CD4-positive, CD25-positive, alpha-beta regulatory T cell (primary cell): ENCODE measurements at regions not wholly inside any gene's neighbourhood (a gene's known extent, or its start where the extent isn't known, plus 50 kb on each side); places are given as distances from the start of the nearest gene placed in this dataset.

Source experiments
- ATAC-seq, 2 donors: fragments of 150-1000 bp; cut with Tn5 transposase; one replicate each; pipeline ENCODE4 v1.10.0; 2021; ENCODE audit warnings: low read depth in 2 of 2, moderate number of reproducible peaks in 2 of 2, moderate library complexity in 1 of 2
- DNase-seq, 3 donors: peaks; one replicate each; pipeline versions ENCODE4 v3.0.0 to v3.0.0-alpha.2; 2012 to 2022; ENCODE audit warnings: mixed read lengths in 1 of 3
- H3K27ac ChIP-seq: one replicate; pipeline ENCODE4 v1.7.0; 2013; ENCODE audit warnings: mild to moderate bottlenecking, low read length; ENCODE audit not compliant: insufficient read depth, poor library complexity, severe bottlenecking
- H3K27me3 ChIP-seq: one replicate; pipeline ENCODE4 v1.7.0; 2013; ENCODE audit warnings: low read length; ENCODE audit not compliant: control insufficient read depth, insufficient read depth
- H3K36me3 ChIP-seq: one replicate; pipeline ENCODE4 v1.7.0; 2013; ENCODE audit warnings: mild to moderate bottlenecking, low read length, moderate library complexity; ENCODE audit not compliant: control insufficient read depth, insufficient read depth
- H3K4me1 ChIP-seq: 2 replicates; pipeline ENCODE4 v1.7.0; 2013; ENCODE audit warnings: mild to moderate bottlenecking, low read length; ENCODE audit not compliant: insufficient read depth, control insufficient read depth, poor library complexity, severe bottlenecking
- H3K4me3 ChIP-seq: one replicate; pipeline ENCODE4 v1.7.0; 2013; ENCODE audit warnings: low read depth, mild to moderate bottlenecking, low read length, moderate library complexity
- H3K9me3 ChIP-seq, 2 experiments: 1 replicate in 1 of 2; 2 replicates in 1 of 2; pipeline ENCODE4 v1.7.0; 2013; ENCODE audit warnings: low read length in 2 of 2, mild to moderate bottlenecking in 1 of 2, moderate library complexity in 1 of 2; ENCODE audit not compliant: control insufficient read depth in 2 of 2
- H3K27ac Mint-ChIP-seq, 3 donors: one replicate each; pipeline ENCODE4 v1.8.0; 2020 to 2022; ENCODE audit warnings: mild to moderate bottlenecking in 3 of 3, mixed read lengths in 3 of 3, moderate library complexity in 2 of 3
- H3K27me3 Mint-ChIP-seq: one replicate; pipeline ENCODE4 v1.8.0; 2022; ENCODE audit warnings: mild to moderate bottlenecking, mixed read lengths
- H3K36me3 Mint-ChIP-seq: one replicate; pipeline ENCODE4 v1.8.0; 2020; ENCODE audit warnings: mixed read lengths
- H3K4me1 Mint-ChIP-seq, 4 donors: one replicate each; pipeline ENCODE4 v1.8.0; 2020 to 2022; ENCODE audit warnings: mixed read lengths in 4 of 4, mild to moderate bottlenecking in 1 of 4
- H3K4me3 Mint-ChIP-seq, 4 donors: one replicate each; pipeline ENCODE4 v1.8.0; 2020 to 2022; ENCODE audit warnings: mild to moderate bottlenecking in 4 of 4, mixed read lengths in 4 of 4, moderate library complexity in 3 of 4
- H3K9me3 Mint-ChIP-seq, 7 donors: one replicate each; pipeline ENCODE4 v1.8.0; 2020 to 2022; ENCODE audit warnings: mixed read lengths in 7 of 7, mild to moderate bottlenecking in 3 of 7, moderate library complexity in 2 of 7

DNA sequence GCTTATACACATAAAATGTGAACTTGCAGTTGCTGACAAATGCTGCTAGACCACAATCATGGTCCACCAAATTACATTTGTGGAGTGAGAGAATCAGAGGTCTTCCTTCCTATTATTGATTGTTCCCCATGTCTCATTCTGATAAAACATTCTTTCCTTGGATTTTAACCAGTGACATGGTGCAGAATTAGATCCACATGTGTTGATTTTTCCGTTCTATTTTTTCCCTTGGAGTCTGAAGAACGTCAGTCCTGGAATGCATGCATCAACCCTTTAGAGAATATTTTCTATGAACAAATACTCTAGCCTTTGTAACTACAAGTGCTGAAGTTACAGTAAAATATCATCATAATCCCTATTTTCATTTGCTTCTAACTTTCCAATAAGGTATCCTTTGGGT lies 170.7 kb upstream of the SPRY4 start:
- Mint-ChIP-seq H3K4me1 (peaks cover 0 to 2% (median 0%) of the 10 kb centered on the region in 4 donors), H3K4me3 (no peak overlapping the region), H3K36me3 (no peaks in the 10 kb centered on the region), H3K27ac (no peak overlapping the region), H3K27me3 (peaks cover 9% of the 10 kb centered on the region), H3K9me3 (peaks cover 0 to 4% (median 0%) of the 10 kb centered on the region in 7 donors)
- Histone ChIP-seq H3K27me3 (no peaks in the 10 kb centered on the region), H3K36me3 (no peaks in the 10 kb centered on the region), H3K9me3 (no peaks in the 10 kb centered on the region), H3K4me1 (no peaks in the 10 kb centered on the region), H3K27ac (no peak overlapping the region), H3K4me3 (no peak overlapping the region)
- DNase-seq (no peak), ATAC-seq (no peak)

- Mint-ChIP-seq H3K4me1 (peaks cover 0 to 2% (median 0%) of the 10 kb centered on the region in 4 donors), H3K27me3 (peaks cover 5% of the 10 kb centered on the region), H3K27ac (no peak overlapping the region), H3K36me3 (no peaks in the 10 kb centered on the region), H3K4me3 (no peak overlapping the region), H3K9me3 (no peaks in the 10 kb centered on the region)
- H3K4me1 ChIP-seq: no peaks in the 10 kb centered on the region
- no peaks in the 10 kb centered on the region for H3K9me3 ChIP-seq
- H3K36me3 ChIP-seq: no peaks in the 10 kb centered on the region
- no peaks in the 10 kb centered on the region for H3K27me3 ChIP-seq
- H3K27ac ChIP-seq: no peak overlapping the region
- H3K4me3 ChIP-seq: no peak overlapping the region
- ATAC-seq: no peak
- DNase-seq: no peak
Observed at GRCh38 chr5:142493875-142494518, 169.2 kb upstream of the SPRY4 start.

- no peaks in the 10 kb centered on the region for H3K9me3 ChIP-seq
- ATAC-seq: no peak
- H3K27me3 Mint-ChIP-seq: peaks cover 5% of the 10 kb centered on the region
Observed at GRCh38 chr5:142492781-142493281, 168.0 kb upstream of the SPRY4 start.

DNA sequence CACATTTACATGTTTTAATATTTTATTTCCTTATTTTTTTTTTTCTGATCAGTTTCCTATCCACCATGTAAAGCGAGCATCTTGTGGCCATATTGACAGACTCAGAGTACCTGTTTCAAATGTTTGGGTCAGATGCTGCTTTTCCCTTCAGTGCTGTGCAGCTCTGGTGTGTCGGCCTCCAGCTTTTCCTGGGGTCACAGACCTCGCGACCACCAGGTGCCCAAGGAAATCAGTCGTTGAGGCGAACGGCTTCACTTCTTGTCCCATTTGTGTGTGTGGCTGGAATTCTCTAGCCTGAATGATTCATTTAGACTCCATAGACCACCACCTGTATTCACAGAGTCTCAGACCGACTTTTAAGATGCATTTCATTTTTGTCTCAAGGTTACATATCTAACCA lies 166.9 kb upstream of the SPRY4 start:
- H3K4me3 Mint-ChIP-seq: no peak overlapping the region

More at GRCh38 chr5:142492781-142493281, 168.0 kb upstream of the SPRY4 start:
- no peak for DNase-seq
- no peak overlapping the region for H3K4me3 ChIP-seq
- H3K4me1 Mint-ChIP-seq: peaks cover 0 to 2% (median 0%) of the 10 kb centered on the region in 4 donors
- no peaks in the 10 kb centered on the region for H3K27me3 ChIP-seq
- H3K4me1 ChIP-seq: no peaks in the 10 kb centered on the region
- H3K9me3 Mint-ChIP-seq: no peaks in the 10 kb centered on the region
- no peak overlapping the region for H3K4me3 Mint-ChIP-seq
- no peak overlapping the region for H3K27ac ChIP-seq
- H3K27ac Mint-ChIP-seq: no peak overlapping the region
- H3K36me3 Mint-ChIP-seq: no peaks in the 10 kb centered on the region
- no peaks in the 10 kb centered on the region for H3K36me3 ChIP-seq

DNA sequence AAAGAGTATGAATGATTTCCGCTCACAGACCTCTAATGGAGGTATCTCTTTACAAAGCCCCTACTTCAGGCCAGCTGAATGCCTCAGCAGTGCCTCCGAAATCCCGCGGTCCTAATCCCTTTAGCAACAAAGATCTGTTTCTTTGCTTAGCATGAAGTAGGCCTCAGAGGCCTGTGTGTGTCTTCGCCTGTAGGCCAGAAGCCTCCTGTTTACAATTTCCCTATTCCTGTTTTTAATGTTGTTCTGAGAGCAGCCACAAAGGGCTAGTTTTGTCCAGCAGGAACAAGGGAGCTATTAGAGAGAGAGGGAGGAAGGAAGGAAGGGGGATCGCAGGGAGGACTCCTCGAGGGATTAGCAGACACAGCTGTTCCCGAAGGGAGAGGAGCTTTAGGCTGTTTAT lies 166.4 kb upstream of the SPRY4 start:
- no peak overlapping the region for H3K4me3 Mint-ChIP-seq
- H3K27me3 ChIP-seq: peaks cover 2% of the 10 kb centered on the region
- no peaks in the 10 kb centered on the region for H3K36me3 ChIP-seq
- H3K27ac ChIP-seq: no peak overlapping the region
- DNase-seq (no peak), ATAC-seq (no peak)
- H3K27ac Mint-ChIP-seq: no peak overlapping the region
- peaks cover 0 to 2% (median 0%) of the 10 kb centered on the region in 4 donors for H3K4me1 Mint-ChIP-seq
- H3K27me3 Mint-ChIP-seq: peaks cover 3% of the 10 kb centered on the region
- no peaks in the 10 kb centered on the region for H3K4me1 ChIP-seq
- H3K4me3 ChIP-seq: no peak overlapping the region
- H3K9me3 Mint-ChIP-seq: peaks cover 0 to 4% (median 0%) of the 10 kb centered on the region in 7 donors
- H3K9me3 ChIP-seq: no peaks in the 10 kb centered on the region
- no peaks in the 10 kb centered on the region for H3K36me3 Mint-ChIP-seq

More for the DNA sequence above, 166.9 kb upstream of the SPRY4 start:
- no peaks in the 10 kb centered on the region for H3K9me3 Mint-ChIP-seq
- no peak overlapping the region for H3K27ac Mint-ChIP-seq
- peaks cover 0 to 2% (median 0%) of the 10 kb centered on the region in 4 donors for H3K4me1 Mint-ChIP-seq
- ATAC-seq (no peak), DNase-seq (no peak)
- Histone ChIP-seq H3K9me3 (no peaks in the 10 kb centered on the region), H3K27ac (no peak overlapping the region), H3K36me3 (no peaks in the 10 kb centered on the region), H3K4me3 (no peak overlapping the region), H3K27me3 (no peaks in the 10 kb centered on the region), H3K4me1 (no peaks in the 10 kb centered on the region)
- no peaks in the 10 kb centered on the region for H3K36me3 Mint-ChIP-seq
- no peaks in the 10 kb centered on the region for H3K27me3 Mint-ChIP-seq

DNA sequence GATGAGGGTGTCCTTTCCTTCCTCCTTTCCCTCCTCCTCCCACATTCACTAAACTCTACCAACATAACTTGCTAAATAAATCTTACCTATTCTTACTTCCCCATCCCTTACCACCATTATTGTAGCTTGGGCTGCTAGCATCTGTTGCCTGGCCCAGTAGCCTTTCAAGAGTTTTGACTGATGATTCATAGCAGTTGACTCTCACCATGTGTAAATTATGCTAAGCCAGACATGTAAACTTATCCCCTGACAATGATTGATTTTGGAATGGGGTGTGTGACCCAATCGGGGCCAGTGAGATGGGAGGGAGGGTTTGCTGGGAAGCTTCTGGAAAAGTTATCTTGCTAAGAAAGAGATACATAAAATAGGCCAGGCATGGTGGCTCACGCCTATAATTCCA lies 161.8 kb upstream of the SPRY4 start:
- H3K4me3 Mint-ChIP-seq: no peak overlapping the region
- Histone ChIP-seq H3K4me3 (no peak overlapping the region), H3K27ac (no peak overlapping the region), H3K36me3 (no peaks in the 10 kb centered on the region), H3K9me3 (peaks cover 0 to 10% of the 10 kb centered on the region in 2 experiments), H3K4me1 (no peaks in the 10 kb centered on the region), H3K27me3 (peaks cover 10% of the 10 kb centered on the region)
- H3K36me3 Mint-ChIP-seq: peaks cover 6% of the 10 kb centered on the region
- peaks cover 0 to 17% (median 5%) of the 10 kb centered on the region in 7 donors for H3K9me3 Mint-ChIP-seq
- no peak overlapping the region for H3K27ac Mint-ChIP-seq
- no peaks in the 10 kb centered on the region for H3K4me1 Mint-ChIP-seq
- DNase-seq (no peak), ATAC-seq (no peak)
- peaks cover 17% of the 10 kb centered on the region for H3K27me3 Mint-ChIP-seq

DNA sequence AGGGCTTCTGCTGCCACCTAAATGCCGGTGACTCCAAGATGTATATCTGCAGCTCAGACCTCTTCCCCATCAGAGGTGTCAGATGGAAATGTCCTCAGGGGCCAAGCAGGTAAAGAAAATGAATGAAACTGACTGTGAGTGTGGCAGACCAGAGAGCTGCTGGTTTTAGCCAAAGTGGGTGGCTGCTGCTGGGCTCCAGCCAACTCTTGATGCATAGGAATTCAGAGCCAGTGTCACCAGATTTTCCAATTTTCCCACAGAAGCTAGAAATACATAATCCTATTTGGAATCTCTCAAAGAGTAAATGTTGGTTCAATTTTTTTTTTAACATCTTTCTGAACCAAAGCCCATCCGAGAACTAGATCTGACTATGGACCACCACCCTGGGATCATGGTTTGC lies 161.2 kb upstream of the SPRY4 start:
- Mint-ChIP-seq H3K4me1 (no peaks in the 10 kb centered on the region), H3K27ac (no peak overlapping the region), H3K4me3 (no peak overlapping the region), H3K27me3 (peaks cover 17% of the 10 kb centered on the region), H3K36me3 (peaks cover 6% of the 10 kb centered on the region), H3K9me3 (peaks cover 0 to 17% (median 5%) of the 10 kb centered on the region in 7 donors)
- no peaks in the 10 kb centered on the region for H3K4me1 ChIP-seq
- H3K27ac ChIP-seq: no peak overlapping the region
- H3K4me3 ChIP-seq: no peak overlapping the region
- H3K27me3 ChIP-seq: peaks cover 10% of the 10 kb centered on the region
- ATAC-seq (no peak), DNase-seq (no peak)
- H3K9me3 ChIP-seq: peaks cover 0 to 10% of the 10 kb centered on the region in 2 experiments
- no peaks in the 10 kb centered on the region for H3K36me3 ChIP-seq

DNA sequence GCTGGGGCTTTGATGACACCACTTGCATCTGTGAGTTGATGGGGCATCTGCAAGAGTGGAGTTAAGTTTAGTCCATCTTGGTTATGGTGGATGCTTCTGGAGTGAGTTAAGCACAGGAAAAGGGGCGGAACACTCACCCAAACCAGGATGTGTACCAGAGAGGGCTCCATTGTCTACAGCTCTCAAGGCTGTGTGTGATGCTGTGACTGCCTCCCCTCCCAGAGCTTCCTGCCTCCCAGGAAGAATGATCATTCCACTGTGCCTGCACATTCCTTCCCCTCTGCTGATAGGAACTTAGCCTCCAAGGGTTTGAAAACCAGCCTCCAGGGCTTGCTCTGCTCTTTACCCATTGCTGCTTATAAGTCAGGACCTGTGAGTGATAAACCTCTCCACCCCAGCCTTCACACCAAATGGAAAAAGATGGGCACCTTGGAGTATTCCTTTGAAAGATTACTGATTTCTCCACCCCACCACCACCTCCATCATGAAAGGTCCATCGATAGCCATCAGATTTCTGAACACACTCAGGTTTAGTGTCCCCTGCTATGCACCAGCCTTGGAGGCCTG lies 160.1 kb upstream of the SPRY4 start:
- Mint-ChIP-seq H3K4me3 (no peak overlapping the region), H3K9me3 (peaks cover 0 to 17% (median 6%) of the 10 kb centered on the region in 7 donors), H3K4me1 (no peaks in the 10 kb centered on the region), H3K27me3 (peaks cover 23% of the 10 kb centered on the region), H3K27ac (no peak overlapping the region), H3K36me3 (peaks cover 6% of the 10 kb centered on the region)
- no peak for ATAC-seq
- Histone ChIP-seq H3K27me3 (peaks cover 15% of the 10 kb centered on the region), H3K4me1 (no peaks in the 10 kb centered on the region), H3K9me3 (peaks cover 0 to 14% of the 10 kb centered on the region in 2 experiments), H3K4me3 (no peak overlapping the region), H3K36me3 (no peaks in the 10 kb centered on the region), H3K27ac (no peak overlapping the region)
- no peak for DNase-seq
